GM23248 (cell line): ENCODE measurements at regions not wholly inside any gene's neighbourhood (a gene's known extent, or its start where the extent isn't known, plus 50 kb on each side); places are given as distances from the start of the nearest gene placed in this dataset.

Experiments used
- EZH2 ChIP-seq: fragments of 200-600 bp; sonication (generic); IDR thresholded peaks from 2 replicates; pipeline ENCODE4 v1.6.1; 2018; ENCODE audit warnings: antibody characterized with exemption, mild to moderate bottlenecking; ENCODE audit not compliant: insufficient read depth, poor library complexity, severe bottlenecking
- EZH2phosphoT487 ChIP-seq: fragments of 200-600 bp; sonication (generic); IDR thresholded peaks from 2 replicates; pipeline ENCODE4 v1.6.1; 2018; ENCODE audit warnings: antibody characterized with exemption, moderate library complexity, mild to moderate bottlenecking, low read depth; ENCODE audit not compliant: insufficient read depth

DNA sequence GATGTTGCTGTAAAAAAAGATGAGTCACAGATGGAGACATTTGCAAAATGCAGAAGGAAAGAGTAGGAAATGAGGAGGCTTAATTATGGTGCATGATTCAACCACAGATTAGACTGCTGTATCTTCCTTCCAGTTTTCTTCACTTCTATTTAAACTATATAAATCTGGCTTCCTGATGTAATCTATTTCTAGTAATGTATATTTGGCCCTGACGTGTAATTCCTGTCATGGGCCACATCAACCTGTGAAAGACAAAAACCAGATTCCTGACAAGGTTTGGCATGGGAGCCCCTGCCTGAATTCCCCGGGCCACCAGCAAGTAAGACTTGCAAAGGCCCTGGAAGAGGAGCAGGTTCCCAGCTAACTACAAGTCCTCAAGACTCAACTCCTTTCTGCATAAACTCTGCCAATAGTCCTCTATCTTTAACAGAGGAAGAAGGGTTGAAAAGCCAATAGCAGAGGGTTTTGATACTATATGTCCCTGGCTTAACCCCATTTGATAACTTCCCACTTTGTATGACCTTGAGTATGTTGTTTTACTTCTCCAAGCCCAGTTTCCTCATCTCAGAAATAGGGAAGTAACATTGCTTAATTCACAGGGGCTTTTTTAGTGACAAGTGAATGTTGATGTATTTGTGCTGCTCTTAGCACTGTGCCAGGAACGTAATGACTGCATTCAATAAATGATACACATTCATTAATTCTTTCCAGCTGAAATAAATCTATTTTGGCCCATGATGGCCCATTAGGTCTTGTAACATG, 172.7 kb downstream of the SPRY2 start:
- TF ChIP-seq EZH2phosphoT487 (no peak), EZH2 (no peak)
